IPS-18c (cell line): ENCODE measurements at regions not wholly inside any gene's neighbourhood (a gene's known extent, or its start where the extent isn't known, plus 50 kb on each side); places are given as distances from the start of the nearest gene placed in this dataset.
A peak's percentile ranks its signal among the peaks of the same experiment; 100 is the strongest.
"Not testable (repeated sequence)": the region's sequence is repeated elsewhere in the genome, so short reads cannot be mapped to it uniquely, and the experiment has no call there.

Experiments
- H3K4me3 ChIP-seq: 2 replicates; pipeline ENCODE4 v1.7.0; 2013; ENCODE audit warnings: low read depth, mild to moderate bottlenecking, low read length, moderate library complexity; ENCODE audit not compliant: insufficient read depth
- H3K9me3 ChIP-seq: one replicate; pipeline ENCODE4 v1.6.1; 2013; ENCODE audit warnings: mild to moderate bottlenecking, low read length, moderate library complexity; ENCODE audit not compliant: control insufficient read depth, insufficient read depth

DNA sequence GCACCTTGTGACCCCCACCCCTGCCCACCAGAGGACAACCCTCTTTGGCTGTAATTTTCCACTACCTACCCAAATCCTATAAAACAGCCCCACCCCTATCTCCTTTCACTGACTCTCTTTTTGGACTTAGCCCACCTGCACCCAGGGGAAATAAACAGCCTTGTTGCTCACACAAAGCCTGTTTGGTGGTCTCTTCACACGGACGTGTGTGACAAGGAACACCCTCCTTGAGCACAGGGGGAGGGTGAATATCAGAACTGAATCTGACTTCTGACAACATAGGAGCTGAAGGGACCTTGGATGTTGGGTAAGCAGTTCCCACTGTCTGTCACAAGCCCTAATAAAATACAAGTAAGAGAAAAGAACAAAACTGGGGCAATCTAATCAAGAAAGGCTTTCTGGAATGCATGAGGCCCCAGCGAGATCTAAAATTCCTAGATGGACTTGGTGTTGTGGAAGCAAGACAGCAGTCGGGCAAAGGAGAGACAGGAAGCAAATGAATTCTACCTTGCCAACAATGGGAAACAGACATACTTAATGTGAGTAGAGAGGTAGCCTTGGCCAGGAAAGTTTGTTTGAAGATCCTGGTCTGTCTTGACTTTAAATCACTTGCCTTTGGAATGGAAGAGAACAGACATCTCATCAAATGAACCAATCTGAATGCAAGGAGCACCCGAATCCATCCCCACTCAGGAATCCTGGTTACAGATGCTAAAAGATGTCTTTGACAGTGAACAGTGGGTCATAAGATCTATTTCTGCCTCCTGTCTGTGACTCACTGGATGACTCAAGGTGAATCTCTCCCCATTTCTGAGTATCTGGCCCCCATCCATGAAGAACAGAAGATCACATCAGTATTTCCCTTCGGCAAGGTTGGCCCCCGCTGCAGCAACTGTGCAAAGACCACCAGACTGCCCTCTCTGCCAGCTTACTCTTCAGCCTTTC is 53.3 kb downstream of the OLFML3 start:
- peak overlapping the region; percentile 20; the same call in 1 of the 2 replicates for H3K4me3 ChIP-seq

GRCh38 chr1:114033216-114033706 is 54.0 kb downstream of the OLFML3 start:
- peak overlapping the region; percentile 20 for H3K4me3 ChIP-seq
- H3K9me3 ChIP-seq, result no peaks in the 10 kb centered on the region

More for the DNA sequence above, 53.3 kb downstream of the OLFML3 start:
- no peaks in the 10 kb centered on the region for H3K9me3 ChIP-seq

GRCh38 chr1:114033961-114034360 is 54.7 kb downstream of the OLFML3 start:
- H3K9me3 ChIP-seq, result no peaks in the 10 kb centered on the region
- H3K4me3 ChIP-seq, result peak overlapping the region; percentile 32

DNA sequence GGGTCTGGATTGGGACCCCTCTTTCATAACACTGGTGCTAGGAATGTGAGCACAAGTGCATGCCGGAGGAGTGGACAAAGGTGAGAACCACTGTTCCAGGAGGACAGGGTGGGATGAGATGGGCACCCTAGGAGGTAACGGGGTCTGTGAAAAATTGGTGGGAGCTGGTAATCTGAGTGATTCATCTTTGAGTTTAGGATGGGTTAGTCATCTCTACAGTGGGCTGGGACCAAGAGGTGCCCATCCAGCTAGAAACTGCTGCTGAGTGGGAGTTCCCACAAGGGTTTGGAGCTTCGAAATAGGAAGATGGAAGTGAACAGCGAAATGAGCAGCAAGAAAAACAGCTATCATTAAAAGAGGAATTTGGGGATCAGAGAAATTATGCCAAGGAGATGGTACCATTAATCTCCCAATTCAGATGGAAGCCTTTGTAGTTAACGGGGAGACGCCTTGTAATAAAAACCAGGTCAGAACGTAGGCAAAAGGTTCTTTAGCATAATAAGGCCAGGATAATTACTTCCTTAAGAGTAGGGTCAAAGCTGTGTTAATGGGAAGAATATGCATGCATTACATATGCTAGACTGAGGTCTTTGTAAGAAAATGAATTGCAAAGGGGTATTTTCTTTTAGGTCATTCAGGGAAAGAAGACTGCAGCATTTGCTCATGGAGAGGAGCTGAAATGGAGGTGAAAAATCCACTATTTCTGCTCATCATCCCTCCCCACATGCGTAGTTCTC is 55.5 kb downstream of the OLFML3 start:
- H3K9me3 ChIP-seq, result no peaks in the 10 kb centered on the region
- H3K4me3 ChIP-seq, result peak overlapping the region; percentile 32; the same call in 1 of the 2 replicates

GRCh38 chr1:114035304-114035700 is 56.0 kb downstream of the OLFML3 start:
- no peaks in the 10 kb centered on the region for H3K9me3 ChIP-seq
- no peak overlapping the region for H3K4me3 ChIP-seq

DNA sequence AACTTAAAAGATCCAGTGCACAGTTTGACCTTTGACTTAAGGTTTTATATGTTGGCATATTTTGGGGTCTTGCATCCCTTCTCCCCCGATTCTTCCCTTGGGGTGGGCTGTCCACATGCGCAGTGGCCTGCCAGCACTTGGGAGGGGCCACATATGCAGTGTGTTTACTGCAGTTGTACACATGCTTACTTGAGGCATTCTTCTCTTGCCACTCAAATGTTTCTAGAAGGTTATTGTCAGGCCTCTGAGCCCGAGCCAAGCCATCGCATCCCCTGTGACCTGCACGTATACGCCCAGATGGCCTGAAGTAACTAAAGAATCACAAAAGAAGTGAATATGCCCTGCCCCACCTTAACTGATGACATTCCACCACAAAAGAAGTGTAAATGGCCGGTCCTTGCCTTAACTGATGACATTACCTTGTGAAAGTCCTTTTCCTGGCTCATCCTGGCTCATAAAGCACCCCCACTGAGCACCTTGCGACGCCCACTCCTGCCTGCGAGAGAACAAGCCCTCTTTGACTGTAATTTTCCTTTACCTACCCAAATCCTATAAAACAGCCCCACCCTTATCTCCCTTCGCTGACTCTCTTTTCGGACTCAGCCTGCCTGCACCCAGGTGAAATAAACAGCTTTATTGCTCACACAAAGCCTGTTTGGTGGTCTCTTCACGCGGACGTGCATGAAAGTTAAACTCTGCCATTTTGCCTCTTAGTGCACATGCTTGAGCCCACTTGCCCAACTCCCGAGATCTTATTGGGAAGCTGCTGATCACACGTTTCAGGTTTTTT is 57.8 kb downstream of the OLFML3 start:
- not testable (repeated sequence) for H3K9me3 ChIP-seq, H3K4me3 ChIP-seq

- H3K4me3 ChIP-seq, result no peak overlapping the region; the same call in 1 of the 2 replicates
These were observed 58.3 kb downstream of the OLFML3 start for GRCh38 chr1:114037631-114037890.

DNA sequence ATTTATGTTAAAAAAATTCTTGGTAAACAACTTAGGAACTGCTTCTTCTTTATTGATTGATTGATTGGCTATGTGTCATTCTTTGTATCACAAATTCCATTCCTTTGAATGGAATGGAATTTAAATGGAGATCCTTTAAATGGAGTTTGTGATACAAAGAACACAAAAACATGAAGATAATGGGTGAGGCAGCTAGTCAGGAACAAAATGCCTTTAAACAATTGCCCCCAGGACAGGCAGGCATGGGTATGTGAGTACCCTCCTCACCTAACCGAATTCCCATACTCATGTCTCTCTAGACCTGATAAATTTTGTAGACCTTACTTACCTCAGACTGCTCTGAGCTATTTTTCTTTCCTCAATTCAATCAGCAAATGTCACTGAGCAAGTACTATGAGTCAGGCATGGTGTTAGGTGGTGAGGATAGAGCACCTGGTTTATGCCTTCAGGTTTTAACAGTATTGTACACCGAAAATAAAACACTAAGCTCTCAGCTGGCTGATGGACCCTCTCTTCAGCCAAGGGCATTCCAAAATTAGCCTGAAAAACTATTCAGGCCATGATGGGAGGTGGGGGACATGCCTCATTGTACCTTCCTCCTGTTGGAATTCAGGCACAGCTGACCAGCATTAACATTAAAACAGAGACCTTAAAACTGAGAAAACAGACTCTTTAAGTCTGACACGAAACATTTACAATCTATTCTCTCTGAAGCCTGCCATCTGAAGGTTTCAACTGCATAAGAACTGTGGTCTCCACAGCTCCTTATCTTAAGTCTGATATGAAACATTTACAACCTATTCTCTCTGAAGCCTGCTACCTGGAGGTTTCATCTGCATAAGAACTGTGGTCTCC is 58.9 kb downstream of the OLFML3 start:
- no peak overlapping the region for H3K4me3 ChIP-seq
- H3K9me3 ChIP-seq, result no peaks in the 10 kb centered on the region

More at GRCh38 chr1:114037631-114037890, 58.3 kb downstream of the OLFML3 start:
- no peaks in the 10 kb centered on the region for H3K9me3 ChIP-seq
